H1 (cell line): ENCODE measurements at regions not wholly inside any gene's neighbourhood (a gene's known extent, or its start where the extent isn't known, plus 50 kb on each side); places are given as distances from the start of the nearest gene placed in this dataset.

Source experiments
- CTCF ChIA-PET: fragments of 300-600 bp; sonication (Branson Sonifier 250); formaldehyde crosslinking; loops from one replicate; lab custom pipeline; 2021; ENCODE audit not compliant: partially characterized antibody; lab: Charles Lee
- POLR2A ChIA-PET: fragments of 300-600 bp; sonication (Branson Sonifier 250); formaldehyde crosslinking; loops from one replicate; lab custom pipeline; 2021; ENCODE audit warnings: inconsistent platforms; ENCODE audit not compliant: partially characterized antibody; lab: Charles Lee
- DNase-seq, 2 experiments: peaks; one replicate each; pipeline versions ENCODE4 v3.0.0 to v3.0.0-alpha.2; 2010 to 2022; ENCODE audit warnings: low spot score in 2 of 2, low read depth in 1 of 2, mixed read lengths in 1 of 2
- FAIRE-seq: peaks from 2 replicates; lab custom pipeline; 2011; peaks lifted over from hg19 to GRCh38; lab: Jason Lieb, UNC
- H2AFZ ChIP-seq: 2 replicates; pipeline ENCODE4 v1.8.1; 2012; ENCODE audit warnings: low read length, inconsistent platforms
- H2AK5ac ChIP-seq: 2 replicates; pipeline ENCODE4 v1.6.1; 2013; ENCODE audit warnings: low read depth, low read length
- H2BK120ac ChIP-seq: replicated peaks from 2 replicates; pipeline ENCODE3; 2013; ENCODE audit warnings: low read depth, low read length, inconsistent platforms
- H2BK12ac ChIP-seq: 2 replicates; pipeline ENCODE4 v1.6.1; 2013; ENCODE audit warnings: low read depth, low read length
- H2BK15ac ChIP-seq: 2 replicates; pipeline ENCODE4 v1.6.1; 2013; ENCODE audit warnings: low read length
- H2BK20ac ChIP-seq: 2 replicates; pipeline ENCODE4 v1.6.1; 2013; ENCODE audit warnings: low read length
- H2BK5ac ChIP-seq: 2 replicates; pipeline ENCODE4 v1.6.1; 2013; ENCODE audit warnings: low read depth, low read length
- H3K14ac ChIP-seq: 2 replicates; pipeline ENCODE4 v1.6.1; 2013; ENCODE audit warnings: inconsistent platforms; ENCODE audit not compliant: insufficient read length
- H3K18ac ChIP-seq: 2 replicates; pipeline ENCODE4 v1.6.1; 2013; ENCODE audit warnings: low read length; ENCODE audit errors: extremely low read depth
- H3K23ac ChIP-seq: 2 replicates; pipeline ENCODE4 v1.6.1; 2013; ENCODE audit warnings: inconsistent platforms; ENCODE audit not compliant: insufficient read length
- H3K23me2 ChIP-seq: 2 replicates; pipeline ENCODE4 v1.6.1; 2013; ENCODE audit warnings: low read depth, low read length
- H3K27ac ChIP-seq: 2 replicates; pipeline ENCODE4 v1.6.1; 2011; ENCODE audit warnings: low read depth, low read length, inconsistent platforms
- H3K27me3 ChIP-seq, 4 experiments: replicated peaks in 1 of 4; 1 replicate in 1 of 4; 2 replicates in 3 of 4; pipeline versions ENCODE4 v1.6.1 to v1.8.1; 2011 to 2013; ENCODE audit warnings: low read length in 3 of 4, mild to moderate bottlenecking in 3 of 4, inconsistent platforms in 2 of 4, mixed read lengths in 2 of 4, moderate library complexity in 1 of 4; ENCODE audit not compliant: control insufficient read depth in 3 of 4, insufficient read depth in 3 of 4; ENCODE audit errors: extremely low read depth in 1 of 4
- H3K36me3 ChIP-seq, 4 experiments: 2 replicates each; pipeline versions ENCODE4 v1.6.1 to v1.8.1; 2011 to 2013; ENCODE audit warnings: mild to moderate bottlenecking in 4 of 4, low read length in 3 of 4, moderate library complexity in 2 of 4, control low read depth in 1 of 4, inconsistent platforms in 1 of 4; ENCODE audit not compliant: insufficient read depth in 4 of 4, control insufficient read depth in 2 of 4
- H3K4ac ChIP-seq: replicated peaks from 2 replicates; pipeline ENCODE3; 2013; ENCODE audit warnings: low read length, low read depth, mixed read lengths, inconsistent platforms; ENCODE audit not compliant: insufficient read length
- H3K4me1 ChIP-seq, 4 experiments: replicated peaks in 1 of 4; 1 replicate in 1 of 4; 2 replicates in 3 of 4; pipeline versions ENCODE4 v1.6.1 to v1.8.1; 2011 to 2013; ENCODE audit warnings: low read length in 3 of 4, inconsistent platforms in 2 of 4, mixed read lengths in 1 of 4; ENCODE audit not compliant: insufficient read depth in 4 of 4, control insufficient read depth in 3 of 4
- H3K4me2 ChIP-seq, 2 experiments: 2 replicates each; pipeline versions ENCODE4 v1.6.1 to v1.8.1; 2011 to 2013; ENCODE audit warnings: low read depth in 2 of 2, low read length in 2 of 2, control low read depth in 1 of 2, inconsistent platforms in 1 of 2, mild to moderate bottlenecking in 1 of 2; ENCODE audit not compliant: insufficient read depth in 1 of 2
- H3K4me3 ChIP-seq, 4 experiments: fragments of 200-600, 300-600 bp in 1 of 4; sonication (generic), shearing (Covaris generic), sonication (Bioruptor Twin) in 1 of 4; 2 replicates each; pipeline versions ENCODE4 v1.5.1 to v1.8.1; 2011 to 2016; ENCODE audit warnings: low read length in 4 of 4, low read depth in 3 of 4, control low read depth in 2 of 4, inconsistent platforms in 2 of 4, mild to moderate bottlenecking in 2 of 4, mixed read lengths in 1 of 4, moderate library complexity in 1 of 4; ENCODE audit not compliant: insufficient read depth in 2 of 4; ENCODE audit errors: extremely low read depth in 1 of 4
- H3K56ac ChIP-seq: replicated peaks from 2 replicates; pipeline ENCODE3; 2013; ENCODE audit warnings: low read depth, mild to moderate bottlenecking, mixed read lengths, low read length, inconsistent platforms; ENCODE audit not compliant: insufficient read length
- H3K79me1 ChIP-seq: 2 replicates; pipeline ENCODE4 v1.6.1; 2013; ENCODE audit warnings: low read depth, low read length, control low read depth
- H3K79me2 ChIP-seq, 2 experiments: 2 replicates each; pipeline versions ENCODE4 v1.6.1 to v1.8.1; 2012 to 2013; ENCODE audit warnings: low read length in 2 of 2, mild to moderate bottlenecking in 2 of 2, inconsistent platforms in 1 of 2; ENCODE audit not compliant: insufficient read depth in 2 of 2, control insufficient read depth in 1 of 2
- H3K9ac ChIP-seq, 4 experiments: replicated peaks in 1 of 4; 1 replicate in 1 of 4; 2 replicates in 3 of 4; pipeline versions ENCODE4 v1.6.1 to v1.8.1; 2011 to 2013; ENCODE audit warnings: low read depth in 3 of 4, low read length in 3 of 4, control low read depth in 2 of 4, mild to moderate bottlenecking in 2 of 4, moderate library complexity in 2 of 4, inconsistent platforms in 1 of 4; ENCODE audit errors: extremely low read depth in 1 of 4
- H3K9me3 ChIP-seq, 2 experiments: 2 replicates each; pipeline versions ENCODE4 v1.6.1 to v1.8.1; 2012 to 2013; ENCODE audit warnings: mild to moderate bottlenecking in 2 of 2, moderate library complexity in 2 of 2, control low read depth in 1 of 2, inconsistent platforms in 1 of 2, low read depth in 1 of 2, low read length in 1 of 2, mixed read lengths in 1 of 2; ENCODE audit not compliant: insufficient read depth in 2 of 2
- H4K20me1 ChIP-seq, 2 experiments: replicated peaks in 1 of 2; 2 replicates each; pipeline versions ENCODE3 to v1.8.1; 2011 to 2013; ENCODE audit warnings: inconsistent platforms in 2 of 2, low read length in 2 of 2, mild to moderate bottlenecking in 1 of 2; ENCODE audit not compliant: insufficient read depth in 2 of 2, control insufficient read depth in 1 of 2
- H4K5ac ChIP-seq: 2 replicates; pipeline ENCODE4 v1.6.1; 2013; ENCODE audit warnings: low read length, low read depth, mixed read lengths, inconsistent platforms; ENCODE audit not compliant: insufficient read length
- H4K8ac ChIP-seq: 2 replicates; pipeline ENCODE4 v1.8.0; 2013; ENCODE audit warnings: mild to moderate bottlenecking, moderate library complexity, low read length, inconsistent platforms; ENCODE audit not compliant: insufficient read depth; ENCODE audit errors: extremely low read depth
- H4K91ac ChIP-seq: replicated peaks from 2 replicates; pipeline ENCODE3; 2013; ENCODE audit warnings: low read length, mixed read lengths, inconsistent platforms; ENCODE audit not compliant: insufficient read length
- NANOG ChIP-seq: IDR thresholded peaks from 2 replicates; pipeline ENCODE4 v1.6.1; 2011; ENCODE audit warnings: low read length, low read depth, mild to moderate bottlenecking, inconsistent platforms; ENCODE audit not compliant: insufficient read depth, poor library complexity, severe bottlenecking
- SIX5 ChIP-seq: IDR thresholded peaks from 2 replicates; pipeline ENCODE4 v1.6.1; 2011; ENCODE audit warnings: mild to moderate bottlenecking, low read depth, low read length

DNA sequence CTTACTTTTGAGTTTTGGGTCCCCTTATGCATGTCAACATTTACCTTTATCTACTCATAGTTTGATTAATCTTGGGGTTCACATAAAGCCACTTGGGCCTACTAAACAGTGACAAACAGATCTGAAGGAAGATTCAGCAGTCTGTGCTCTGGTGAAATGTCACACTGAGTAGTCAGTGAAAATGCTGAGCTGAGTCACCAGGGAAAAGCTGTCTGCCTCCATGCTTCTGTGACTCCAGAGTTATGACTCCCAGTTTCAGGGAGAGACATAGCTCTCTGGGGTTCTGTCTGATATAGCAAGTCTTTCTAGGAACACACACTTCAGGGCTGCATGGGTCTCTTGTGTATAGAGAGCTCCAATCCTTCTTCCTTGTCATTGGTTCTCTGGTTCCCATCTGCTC lies 406.3 kb upstream of the FAR2 start:
- Histone ChIP-seq H2BK20ac (no peak overlapping the region), H3K23ac (no peak overlapping the region), H3K27ac (no peak overlapping the region), H4K5ac (no peak overlapping the region), H3K4me2 (no peak overlapping the region), H2BK5ac (no peak overlapping the region), H3K79me2 (no peaks in the 10 kb centered on the region), H2BK12ac (no peak overlapping the region), H2AK5ac (no peak overlapping the region), H3K27me3 (no peaks in the 10 kb centered on the region), H2BK120ac (no peak overlapping the region), H3K4me1 (no peaks in the 10 kb centered on the region), H3K79me1 (no peaks in the 10 kb centered on the region), H3K4ac (no peak overlapping the region), H4K20me1 (no peaks in the 10 kb centered on the region), H2BK15ac (no peak overlapping the region), H3K36me3 (no peaks in the 10 kb centered on the region), H3K23me2 (no peaks in the 10 kb centered on the region), H3K14ac (no peak overlapping the region), H3K18ac (no peak overlapping the region), H2AFZ (0 out of 2 replicates have a peak overlapping the region, but pooled peaks have one; percentile 71), H4K8ac (no peak overlapping the region), H3K4me3 (no peak overlapping the region), H3K9me3 (no peaks in the 10 kb centered on the region), H3K56ac (no peak overlapping the region), H4K91ac (no peak overlapping the region), H3K9ac (no peak overlapping the region)
- ChIA-PET POLR2A (no interaction called here), CTCF (interaction anchor here (1.1 kb wide), 1 partner anchor 15 kb away, joined by 3 read pairs; no protein-coding TSS in a partner anchor)
- DNase-seq (no peak), FAIRE-seq (no peak)
- no peak for TF ChIP-seq NANOG
- no peak for TF ChIP-seq SIX5
